ENCODE measurements at regions not wholly inside any gene's neighbourhood (a gene's known extent, or its start where the extent isn't known, plus 50 kb on each side); places are given as distances from the start of the nearest gene placed in this dataset.

GRCh38 chr18:24545651-24546050 lies 85.2 kb downstream of the HRH4 start:
- no peak for DNase-seq (ENCODE audit: low read depth)

GRCh38 chr18:24546307-24546706 lies 85.9 kb downstream of the HRH4 start:
- TF ChIP-seq CTCF (IDR thresholded peaks at IDR 0.05; ENCODE audit: control insufficient read depth, extremely low read depth, insufficient read depth), result no peak
- H3K4me3 ChIP-seq (ENCODE audit: low read depth, low read length), result no peak overlapping the region

More at GRCh38 chr18:24545651-24546050, 85.2 kb downstream of the HRH4 start:
- no peak for TF ChIP-seq CTCF (IDR thresholded peaks at IDR 0.05; ENCODE audit: control insufficient read depth, extremely low read depth, insufficient read depth)
- no peak overlapping the region for H3K4me3 ChIP-seq (ENCODE audit: low read depth, low read length)

GRCh38 chr18:24548583-24548982 lies 88.1 kb downstream of the HRH4 start:
- no peak for DNase-seq (ENCODE audit: low read depth)
- no peak for TF ChIP-seq CTCF (IDR thresholded peaks at IDR 0.05; ENCODE audit: control insufficient read depth, extremely low read depth, insufficient read depth)
- no peak overlapping the region for H3K4me3 ChIP-seq (ENCODE audit: low read depth, low read length)

More at GRCh38 chr18:24546307-24546706, 85.9 kb downstream of the HRH4 start:
- DNase-seq (ENCODE audit: low read depth), result no peak

DNA sequence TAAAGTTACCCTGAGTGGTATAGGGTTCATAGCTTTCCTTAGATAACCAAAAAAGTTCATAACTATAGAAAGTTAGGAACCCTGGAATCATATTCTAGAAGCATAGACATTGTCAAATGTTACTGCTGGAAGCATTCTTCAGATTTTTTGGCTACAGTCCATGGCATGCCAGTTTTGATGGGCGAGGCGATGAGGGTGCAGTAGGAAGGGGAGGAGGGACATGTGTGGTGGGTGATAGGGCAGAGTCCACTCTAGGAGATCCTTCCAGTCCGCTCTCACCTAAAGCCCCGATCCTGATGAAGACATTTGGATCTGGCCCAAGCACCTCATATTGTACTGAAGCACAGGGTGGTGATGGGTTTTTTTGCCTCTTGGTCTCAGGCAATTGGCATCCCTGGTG lies 91.8 kb downstream of the HRH4 start:
- no peak for TF ChIP-seq CTCF (IDR thresholded peaks at IDR 0.05; ENCODE audit: control insufficient read depth, extremely low read depth, insufficient read depth)
- no peak for DNase-seq (ENCODE audit: low read depth)

DNA sequence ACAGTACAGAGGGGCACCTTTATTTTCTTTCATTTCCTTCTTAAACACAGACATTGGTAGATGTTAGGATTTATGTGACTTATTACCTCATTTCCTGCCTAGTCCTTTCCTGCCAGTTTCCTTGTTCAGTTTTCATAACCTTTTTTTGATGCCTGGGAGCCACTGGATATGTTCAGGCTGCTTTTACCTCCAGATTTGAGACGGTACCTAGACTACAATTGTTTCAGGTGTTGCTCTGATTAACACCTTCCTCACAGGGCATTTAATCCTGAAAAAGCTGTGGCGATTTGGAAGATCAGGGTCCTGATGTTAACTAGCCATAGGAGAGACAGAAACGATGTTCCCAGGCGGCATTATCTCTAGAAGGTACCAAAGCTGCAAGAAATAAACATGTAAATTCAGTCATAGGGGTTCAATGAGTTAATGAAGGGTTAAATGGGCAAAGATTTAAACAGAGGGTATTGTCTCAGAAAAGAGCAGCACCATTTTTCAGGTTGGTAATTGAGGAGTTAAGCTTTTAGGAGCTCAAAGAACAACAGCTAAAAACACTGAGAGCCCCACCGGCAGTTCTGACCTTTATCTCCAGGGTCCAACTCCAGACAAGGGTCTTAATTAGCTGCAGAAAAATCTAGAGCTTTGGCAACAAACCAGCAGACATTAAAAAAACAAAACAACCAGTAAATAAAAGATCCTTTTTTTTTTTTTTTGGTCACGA lies 93.3 kb downstream of the HRH4 start:
- H3K4me3 ChIP-seq (ENCODE audit: low read depth, low read length), result no peak overlapping the region
- no peak for TF ChIP-seq CTCF (IDR thresholded peaks at IDR 0.05; ENCODE audit: control insufficient read depth, extremely low read depth, insufficient read depth)
- no peak for DNase-seq (ENCODE audit: low read depth)

More for the DNA sequence above, 91.8 kb downstream of the HRH4 start:
- no peak overlapping the region for H3K4me3 ChIP-seq (ENCODE audit: low read depth, low read length)

GRCh38 chr18:24558403-24558802 lies 98.0 kb downstream of the HRH4 start:
- no peak for DNase-seq (ENCODE audit: low read depth)
- H3K4me3 ChIP-seq (ENCODE audit: low read depth, low read length), result no peak overlapping the region
- no peak for TF ChIP-seq CTCF (IDR thresholded peaks at IDR 0.05; ENCODE audit: control insufficient read depth, extremely low read depth, insufficient read depth)

DNA sequence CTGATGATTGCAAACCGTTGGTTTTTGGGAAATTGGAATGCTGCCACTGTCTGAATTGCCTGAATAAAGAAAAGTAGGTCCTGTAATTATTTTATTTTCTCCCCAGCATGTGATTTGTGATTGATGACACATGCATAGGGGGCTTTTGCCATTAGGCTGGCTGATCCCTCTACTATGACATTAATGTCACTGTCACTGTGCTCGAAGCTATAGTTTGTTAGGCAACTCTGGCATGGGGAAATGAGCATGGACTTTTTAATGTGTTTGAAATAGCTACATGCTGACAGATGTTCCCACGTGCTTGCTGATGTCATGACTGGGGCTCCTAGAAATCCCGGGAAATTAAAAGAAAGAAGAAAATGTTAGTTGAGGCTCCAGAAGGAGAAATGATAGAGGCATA lies 99.1 kb downstream of the HRH4 start:
- no peak overlapping the region for H3K4me3 ChIP-seq (ENCODE audit: low read depth, low read length)
- no peak for DNase-seq (ENCODE audit: low read depth)
- no peak for TF ChIP-seq CTCF (IDR thresholded peaks at IDR 0.05; ENCODE audit: control insufficient read depth, extremely low read depth, insufficient read depth)
